Fibroblast of lung (primary cell): ENCODE measurements at regions not wholly inside any gene's neighbourhood (a gene's known extent, or its start where the extent isn't known, plus 50 kb on each side); places are given as distances from the start of the nearest gene placed in this dataset.

Source experiments
- DNase-seq, 2 donors: peaks; one replicate each; pipeline versions ENCODE4 v3.0.0 to v3.0.0-alpha.2; 2010; ENCODE audit warnings: low read depth in 2 of 2
- H2AFZ ChIP-seq: 2 replicates; pipeline ENCODE4 v1.5.1; 2012; ENCODE audit warnings: low read length, control low read depth, inconsistent platforms
- H3K27ac ChIP-seq: 2 replicates; pipeline ENCODE4 v1.5.1; 2011; ENCODE audit warnings: low read length, control low read depth; ENCODE audit not compliant: insufficient read depth
- H3K27me3 ChIP-seq: 2 replicates; pipeline ENCODE4 v1.5.1; 2011; ENCODE audit warnings: mild to moderate bottlenecking, low read length; ENCODE audit not compliant: control insufficient read depth, insufficient read depth
- H3K36me3 ChIP-seq: 2 replicates; pipeline ENCODE4 v1.5.1; 2011; ENCODE audit warnings: low read length; ENCODE audit not compliant: control insufficient read depth, insufficient read depth
- H3K4me1 ChIP-seq: 2 replicates; pipeline ENCODE4 v1.5.1; 2011; ENCODE audit warnings: low read length; ENCODE audit not compliant: control insufficient read depth, insufficient read depth; ENCODE audit errors: extremely low read depth
- H3K4me2 ChIP-seq: 2 replicates; pipeline ENCODE4 v1.5.1; 2011; ENCODE audit warnings: low read length, control low read depth; ENCODE audit not compliant: insufficient read depth; ENCODE audit errors: extremely low read depth
- H3K4me3 ChIP-seq, 4 experiments: fragments of 200-600 bp in 1 of 4; sonication (generic) in 1 of 4; replicated peaks in 1 of 4; 2 replicates each; pipeline ENCODE4 v1.5.1; 2011 to 2016; ENCODE audit warnings: low read length in 4 of 4, low read depth in 3 of 4, mild to moderate bottlenecking in 3 of 4, control low read depth in 2 of 4, inconsistent platforms in 1 of 4, mixed read lengths in 1 of 4; ENCODE audit not compliant: insufficient read depth in 1 of 4; ENCODE audit errors: control extremely low read depth in 1 of 4
- H3K79me2 ChIP-seq: 2 replicates; pipeline ENCODE4 v1.5.1; 2012; ENCODE audit warnings: mild to moderate bottlenecking, low read length, inconsistent platforms; ENCODE audit not compliant: control insufficient read depth, insufficient read depth
- H3K9ac ChIP-seq: 2 replicates; pipeline ENCODE4 v1.5.1; 2011; ENCODE audit warnings: mild to moderate bottlenecking, low read length, control low read depth; ENCODE audit not compliant: insufficient read depth
- H3K9me3 ChIP-seq: 2 replicates; pipeline ENCODE4 v1.5.1; 2012; ENCODE audit warnings: low read depth, low read length; ENCODE audit not compliant: control insufficient read depth, insufficient read depth
- H4K20me1 ChIP-seq: 2 replicates; pipeline ENCODE4 v1.5.1; 2011; ENCODE audit warnings: low read length; ENCODE audit not compliant: control insufficient read depth, insufficient read depth; ENCODE audit errors: extremely low read depth
- EZH2 ChIP-seq: IDR thresholded peaks from 2 replicates; pipeline ENCODE4 v1.5.1; 2012; ENCODE audit warnings: low read length, control low read depth, mild to moderate bottlenecking; ENCODE audit errors: missing control alignments
- TF ChIP-seq, protein P1 (sequence below), 2 donors: IDR thresholded peaks in 1 of 2; conservative IDR thresholded peaks in 1 of 2; 1 replicate in 1 of 2; 2 replicates in 1 of 2; pipeline ENCODE4 v1.5.1; 2011 to 2012; ENCODE audit warnings: low read length in 2 of 2, control low read depth in 1 of 2, inconsistent platforms in 1 of 2, low read depth in 1 of 2, mild to moderate bottlenecking in 1 of 2

DNA sequence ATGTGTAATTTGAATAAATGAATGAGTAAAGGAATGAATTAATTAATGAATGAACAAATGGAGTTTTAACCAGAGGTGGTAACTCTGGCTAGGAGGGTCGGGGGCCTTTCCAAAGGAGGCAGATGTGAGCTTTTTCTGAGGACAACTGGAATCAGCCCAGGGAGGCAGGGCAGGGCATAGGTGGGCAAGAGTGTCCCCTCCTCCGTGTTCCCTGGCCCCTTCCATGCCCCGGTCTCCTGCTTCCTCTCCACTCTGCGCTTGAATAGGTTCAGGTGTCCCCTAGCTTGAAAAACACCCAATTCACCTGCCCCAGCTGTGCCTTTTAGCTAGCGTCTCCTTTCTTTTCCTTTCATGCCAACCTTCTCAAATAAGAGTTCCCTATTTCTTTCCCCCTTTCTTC, 473.1 kb downstream of the CDH26 start:
- no peak overlapping the region for H3K27ac ChIP-seq
- no peaks in the 10 kb centered on the region for H4K20me1 ChIP-seq
- no peak overlapping the region for H3K4me3 ChIP-seq
- no peak for TF ChIP-seq EZH2
- TF ChIP-seq, protein P1, sequence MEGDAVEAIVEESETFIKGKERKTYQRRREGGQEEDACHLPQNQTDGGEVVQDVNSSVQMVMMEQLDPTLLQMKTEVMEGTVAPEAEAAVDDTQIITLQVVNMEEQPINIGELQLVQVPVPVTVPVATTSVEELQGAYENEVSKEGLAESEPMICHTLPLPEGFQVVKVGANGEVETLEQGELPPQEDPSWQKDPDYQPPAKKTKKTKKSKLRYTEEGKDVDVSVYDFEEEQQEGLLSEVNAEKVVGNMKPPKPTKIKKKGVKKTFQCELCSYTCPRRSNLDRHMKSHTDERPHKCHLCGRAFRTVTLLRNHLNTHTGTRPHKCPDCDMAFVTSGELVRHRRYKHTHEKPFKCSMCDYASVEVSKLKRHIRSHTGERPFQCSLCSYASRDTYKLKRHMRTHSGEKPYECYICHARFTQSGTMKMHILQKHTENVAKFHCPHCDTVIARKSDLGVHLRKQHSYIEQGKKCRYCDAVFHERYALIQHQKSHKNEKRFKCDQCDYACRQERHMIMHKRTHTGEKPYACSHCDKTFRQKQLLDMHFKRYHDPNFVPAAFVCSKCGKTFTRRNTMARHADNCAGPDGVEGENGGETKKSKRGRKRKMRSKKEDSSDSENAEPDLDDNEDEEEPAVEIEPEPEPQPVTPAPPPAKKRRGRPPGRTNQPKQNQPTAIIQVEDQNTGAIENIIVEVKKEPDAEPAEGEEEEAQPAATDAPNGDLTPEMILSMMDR (conservative IDR thresholded peaks at IDR 0.05 in 1 of 2, IDR thresholded peaks at IDR 0.05 in 1 of 2; ENCODE audit: low read depth in 1 of 2, low read length in 2 of 2), result no peak
- H3K36me3 ChIP-seq, result no peaks in the 10 kb centered on the region
- H3K79me2 ChIP-seq, result no peaks in the 10 kb centered on the region
- H2AFZ ChIP-seq, result no peak overlapping the region
- H3K4me2 ChIP-seq, result no peak overlapping the region
- no peaks in the 10 kb centered on the region for H3K4me1 ChIP-seq
- H3K27me3 ChIP-seq, result no peaks in the 10 kb centered on the region
- H3K9me3 ChIP-seq, result no peaks in the 10 kb centered on the region
- DNase-seq, result no peak
- H3K9ac ChIP-seq, result no peak overlapping the region

DNA sequence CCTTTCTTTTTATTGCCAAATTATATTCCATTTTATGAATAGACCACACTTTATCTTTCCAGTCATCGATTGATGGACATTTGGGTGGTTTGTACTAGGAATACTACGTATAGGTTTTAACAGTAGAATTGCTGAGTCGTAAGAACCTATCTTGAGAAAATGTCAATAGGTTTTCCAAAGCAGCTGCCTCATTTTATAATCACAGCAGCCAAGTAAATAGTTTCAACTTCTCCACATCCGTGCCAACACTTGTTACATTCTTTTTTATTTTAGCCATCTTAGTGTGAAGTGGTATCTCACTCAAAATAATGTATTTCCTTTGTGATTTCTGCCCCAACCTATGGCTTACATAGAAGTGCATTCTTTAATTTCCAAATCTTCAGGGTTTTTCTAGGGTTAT, 479.2 kb downstream of the CDH26 start:
- Histone ChIP-seq H3K9ac (no peak overlapping the region), H3K27ac (no peak overlapping the region), H4K20me1 (no peaks in the 10 kb centered on the region), H3K27me3 (no peaks in the 10 kb centered on the region), H3K4me3 (no peak overlapping the region), H3K9me3 (no peaks in the 10 kb centered on the region), H3K79me2 (no peaks in the 10 kb centered on the region), H3K4me2 (no peak overlapping the region), H3K4me1 (no peaks in the 10 kb centered on the region), H2AFZ (no peak overlapping the region), H3K36me3 (no peaks in the 10 kb centered on the region)
- TF ChIP-seq, protein P1 (conservative IDR thresholded peaks at IDR 0.05 in 1 of 2, IDR thresholded peaks at IDR 0.05 in 1 of 2; ENCODE audit: low read depth in 1 of 2, low read length in 2 of 2), result no peak
- TF ChIP-seq EZH2, result no peak
- no peak for DNase-seq

DNA sequence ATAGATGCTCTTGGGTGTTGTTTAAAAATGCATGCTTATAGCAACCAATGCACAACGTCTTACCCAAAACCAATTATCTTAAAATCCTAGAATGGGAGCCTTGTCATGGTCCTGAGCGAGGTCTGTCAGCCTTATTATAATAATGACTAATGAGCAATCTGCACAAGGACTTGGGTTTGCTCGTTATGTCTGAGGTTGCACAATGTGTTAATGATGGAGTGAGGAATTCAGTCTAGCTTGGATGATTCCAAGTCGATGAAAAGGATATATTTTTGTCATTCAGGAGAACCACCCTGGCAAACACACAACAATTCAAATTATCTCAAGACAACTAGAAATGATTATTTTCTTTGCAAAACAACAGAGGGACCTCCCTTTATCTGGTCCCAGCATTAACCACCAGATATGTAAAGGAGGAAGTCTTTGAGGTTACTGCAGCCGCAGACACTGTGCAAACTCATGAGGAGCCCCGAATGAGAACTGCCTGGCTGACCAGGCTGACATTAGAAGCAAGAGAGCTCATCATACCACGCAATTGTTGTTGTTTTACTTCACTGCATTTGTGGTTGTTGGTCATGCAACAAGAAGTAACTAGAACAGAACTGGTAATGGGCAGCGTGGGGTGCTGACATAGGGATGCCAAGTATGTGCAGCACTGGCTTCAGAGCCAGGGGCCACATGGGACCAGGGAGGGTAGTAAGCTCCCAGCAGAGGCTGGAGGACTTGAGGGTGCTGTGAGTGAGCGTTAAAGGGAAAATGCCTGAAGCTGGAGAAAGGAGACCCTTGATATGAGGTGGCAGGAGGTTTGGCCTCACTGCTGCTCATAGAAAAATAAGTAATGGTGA, 488.3 kb downstream of the CDH26 start:
- Histone ChIP-seq H3K9ac (no peak overlapping the region), H3K4me1 (no peaks in the 10 kb centered on the region), H3K4me3 (no peak overlapping the region), H3K4me2 (no peak overlapping the region), H3K27me3 (no peaks in the 10 kb centered on the region), H4K20me1 (no peaks in the 10 kb centered on the region), H2AFZ (no peak overlapping the region), H3K36me3 (no peaks in the 10 kb centered on the region), H3K9me3 (no peaks in the 10 kb centered on the region), H3K27ac (no peak overlapping the region), H3K79me2 (no peaks in the 10 kb centered on the region)
- DNase-seq, result peak in 1 of 2 donors; percentile 4
- no peak for TF ChIP-seq EZH2
- TF ChIP-seq, protein P1 (conservative IDR thresholded peaks at IDR 0.05 in 1 of 2, IDR thresholded peaks at IDR 0.05 in 1 of 2; ENCODE audit: low read depth in 1 of 2, low read length in 2 of 2), result no peak
